Neural cell (in vitro differentiated cells): ENCODE measurements at regions not wholly inside any gene's neighbourhood (a gene's known extent, or its start where the extent isn't known, plus 50 kb on each side); places are given as distances from the start of the nearest gene placed in this dataset.

ENCODE experiments used
- H2AFZ ChIP-seq: fragments of 200-600, 300-800 bp; sonication (generic), shearing (Covaris generic); 2 replicates; pipeline ENCODE4 v1.6.0; 2014; ENCODE audit warnings: low read depth, mild to moderate bottlenecking, antibody characterized with exemption, low read length, moderate library complexity
- H3F3A ChIP-seq: fragments of 200-600 bp; shearing (Covaris generic); 2 replicates; pipeline ENCODE4 v1.6.1; 2016; ENCODE audit warnings: mild to moderate bottlenecking, moderate library complexity, mixed read lengths, antibody characterized with exemption, low read length; ENCODE audit not compliant: insufficient read depth, poor library complexity, severe bottlenecking
- H3K27ac ChIP-seq: fragments of 200-600, 300-800 bp; sonication (generic), shearing (Covaris generic); 2 replicates; pipeline ENCODE4 v1.5.1; 2014; ENCODE audit warnings: mild to moderate bottlenecking, low read length, moderate library complexity
- H3K27me3 ChIP-seq: fragments of 300-800, 200-600 bp; sonication (generic), shearing (Covaris generic); 2 replicates; pipeline ENCODE4 v1.6.0; 2014; ENCODE audit warnings: mild to moderate bottlenecking, low read depth, low read length, moderate library complexity; ENCODE audit not compliant: insufficient read depth
- H3K36me3 ChIP-seq: fragments of 300-800, 200-600 bp; sonication (generic), shearing (Covaris generic); 2 replicates; pipeline ENCODE4 v1.5.1; 2014; ENCODE audit warnings: mild to moderate bottlenecking, antibody characterized with exemption, low read length, moderate library complexity; ENCODE audit not compliant: insufficient read depth
- H3K4me2 ChIP-seq: fragments of 300-800, 200-600 bp; sonication (generic), shearing (Covaris generic); 2 replicates; pipeline ENCODE4 v1.6.0; 2014; ENCODE audit warnings: mild to moderate bottlenecking, low read length
- H3K4me3 ChIP-seq: fragments of 300-800, 200-600 bp; sonication (generic), shearing (Covaris generic); 2 replicates; pipeline ENCODE4 v1.5.1; 2014; ENCODE audit warnings: mild to moderate bottlenecking, low read length, moderate library complexity
- H3K79me2 ChIP-seq: fragments of 200-600 bp; shearing (Covaris generic); replicated peaks from 2 replicates; pipeline ENCODE4 v1.6.0; 2014; ENCODE audit warnings: mild to moderate bottlenecking, low read length, moderate library complexity; ENCODE audit not compliant: insufficient read depth
- H3K9ac ChIP-seq: fragments of 300-800, 200-600 bp; sonication (generic), shearing (Covaris generic); 2 replicates; pipeline ENCODE4 v1.6.1; 2016; ENCODE audit warnings: mild to moderate bottlenecking, low read length, mixed read lengths
- H3K9me2 ChIP-seq: fragments of 200-600 bp; shearing (Covaris generic); 2 replicates; pipeline ENCODE4 v1.6.1; 2016; ENCODE audit warnings: mild to moderate bottlenecking, low read length, mixed read lengths; ENCODE audit not compliant: insufficient read depth
- H3K9me3 ChIP-seq: fragments of 200-600, 300-800 bp; sonication (generic), shearing (Covaris generic); 2 replicates; pipeline ENCODE4 v1.6.1; 2016; ENCODE audit warnings: mild to moderate bottlenecking, mixed run types, low read length, moderate library complexity, mixed read lengths
- H4K20me1 ChIP-seq: fragments of 200-600 bp; shearing (Covaris generic); 2 replicates; pipeline ENCODE4 v1.6.1; 2016; ENCODE audit warnings: mild to moderate bottlenecking, mixed run types; ENCODE audit not compliant: insufficient read depth
- CTCF ChIP-seq: fragments of 450-650 bp; IDR thresholded peaks from 2 replicates; pipeline ENCODE4 v1.5.1; 2014; ENCODE audit warnings: antibody characterized with exemption, mild to moderate bottlenecking, moderate library complexity; ENCODE audit not compliant: poor library complexity, severe bottlenecking
- EP300 ChIP-seq: fragments of 450-650 bp; conservative IDR thresholded peaks from 2 replicates; pipeline ENCODE4 v1.6.1; 2014; ENCODE audit warnings: antibody characterized with exemption, mild to moderate bottlenecking, moderate library complexity; ENCODE audit not compliant: poor library complexity, severe bottlenecking
- EZH2 ChIP-seq: fragments of 200-600, 300-800 bp; shearing (Covaris generic), sonication (generic); IDR thresholded peaks from 2 replicates; pipeline ENCODE4 v1.6.1; 2014; ENCODE audit warnings: antibody characterized with exemption, low read length, borderline replicate concordance, mild to moderate bottlenecking; ENCODE audit not compliant: insufficient read depth, poor library complexity, severe bottlenecking
- MXI1 ChIP-seq: fragments of 450-650 bp; conservative IDR thresholded peaks from 2 replicates; pipeline ENCODE4 v1.6.1; 2014; ENCODE audit warnings: antibody characterized with exemption, mild to moderate bottlenecking; ENCODE audit not compliant: poor library complexity, severe bottlenecking
- POLR2AphosphoS5 ChIP-seq: IDR thresholded peaks from 2 replicates; pipeline ENCODE4 v1.6.1; 2012
- RAD21 ChIP-seq: fragments of 450-650 bp; conservative IDR thresholded peaks from 2 replicates; pipeline ENCODE4 v1.6.1; 2014; ENCODE audit warnings: antibody characterized with exemption, mild to moderate bottlenecking, moderate library complexity
- REST ChIP-seq: IDR thresholded peaks from 2 replicates; pipeline ENCODE4 v1.6.1; 2012; ENCODE audit warnings: borderline replicate concordance
- SMC3 ChIP-seq: fragments of 450-650 bp; conservative IDR thresholded peaks from 2 replicates; pipeline ENCODE4 v1.6.1; 2014; ENCODE audit warnings: antibody characterized with exemption, mild to moderate bottlenecking, moderate library complexity; ENCODE audit not compliant: poor library complexity
- TAF1 ChIP-seq: IDR thresholded peaks from 2 replicates; pipeline ENCODE4 v1.6.1; 2012; ENCODE audit warnings: low read depth

GRCh38 chr20:48100483-48100882 is 315.2 kb upstream of the SULF2 start:
- H3K9ac ChIP-seq: no peak overlapping the region
- H2AFZ ChIP-seq: no peak overlapping the region
- H3K9me3 ChIP-seq: no peaks in the 10 kb centered on the region
- H3F3A ChIP-seq: no peaks in the 10 kb centered on the region
- H3K36me3 ChIP-seq: no peaks in the 10 kb centered on the region
- H3K4me2 ChIP-seq: no peak overlapping the region
- H4K20me1 ChIP-seq: no peaks in the 10 kb centered on the region
- H3K4me3 ChIP-seq: no peak overlapping the region
- no peaks in the 10 kb centered on the region for H3K27me3 ChIP-seq
- no peak for TF ChIP-seq RAD21
- no peak for TF ChIP-seq POLR2AphosphoS5
- TF ChIP-seq TAF1: no peak
- TF ChIP-seq SMC3: no peak
- TF ChIP-seq EZH2: no peak
- no peak for TF ChIP-seq EP300
- TF ChIP-seq MXI1: no peak
- TF ChIP-seq REST: no peak
- no peak for TF ChIP-seq CTCF
- H3K9me2 ChIP-seq: no peaks in the 10 kb centered on the region
- no peak overlapping the region for H3K27ac ChIP-seq
- no peaks in the 10 kb centered on the region for H3K79me2 ChIP-seq

- Histone ChIP-seq H3K79me2 (no peaks in the 10 kb centered on the region), H2AFZ (no peak overlapping the region), H4K20me1 (no peaks in the 10 kb centered on the region), H3K9me3 (no peaks in the 10 kb centered on the region), H3K27ac (no peak overlapping the region), H3K4me2 (no peak overlapping the region), H3K27me3 (no peaks in the 10 kb centered on the region), H3F3A (no peaks in the 10 kb centered on the region), H3K9ac (no peak overlapping the region), H3K36me3 (no peaks in the 10 kb centered on the region), H3K4me3 (no peak overlapping the region), H3K9me2 (no peaks in the 10 kb centered on the region)
- TF ChIP-seq TAF1 (no peak), EZH2 (no peak), CTCF (no peak), SMC3 (no peak), MXI1 (no peak), RAD21 (no peak), REST (no peak), EP300 (no peak), POLR2AphosphoS5 (no peak)
Measured at GRCh38 chr20:48098866-48099265, 313.6 kb upstream of the SULF2 start.
